OCI-LY7 (cell line): ENCODE measurements at regions not wholly inside any gene's neighbourhood (a gene's known extent, or its start where the extent isn't known, plus 50 kb on each side); places are given as distances from the start of the nearest gene placed in this dataset.

Experiments used
- CTCF ChIP-seq: fragments of 200-600 bp; sonication (generic); conservative IDR thresholded peaks from 2 replicates; pipeline ENCODE4 v1.5.1; 2014; ENCODE audit warnings: mild to moderate bottlenecking, antibody characterized with exemption, low read length, moderate library complexity, mixed read lengths
- EZH2phosphoT487 ChIP-seq: fragments of 200-600 bp; sonication (generic); IDR thresholded peaks from 2 replicates; pipeline ENCODE4 v1.6.1; 2018; ENCODE audit warnings: low read depth, borderline replicate concordance, mild to moderate bottlenecking, mixed run types, antibody characterized with exemption, low read length, moderate library complexity, mixed read lengths

GRCh38 chr5:52043137-52043536, 659.9 kb downstream of the ISL1 start:
- TF ChIP-seq CTCF (no peak), EZH2phosphoT487 (no peak)
